ENCODE measurements at regions not wholly inside any gene's neighbourhood (a gene's known extent, or its start where the extent isn't known, plus 50 kb on each side); places are given as distances from the start of the nearest gene placed in this dataset.
"Not testable (repeated sequence)": the region's sequence is repeated elsewhere in the genome, so short reads cannot be mapped to it uniquely, and the experiment has no call there.

GRCh38 chr2:186980787-186981550, 132.0 kb upstream of the ZSWIM2 start:
- DNase-seq = no peak

- no peak for DNase-seq
These were observed 131.1 kb upstream of the ZSWIM2 start for GRCh38 chr2:186980117-186980442.

- DNase-seq = no peak
These were observed 130.6 kb upstream of the ZSWIM2 start for GRCh38 chr2:186979439-186980116.

GRCh38 chr2:186977433-186978045, 128.6 kb upstream of the ZSWIM2 start:
- no peak for DNase-seq

- DNase-seq = no peak
These were observed 127.4 kb upstream of the ZSWIM2 start for GRCh38 chr2:186976329-186976728.

GRCh38 chr2:186972281-186972970, 123.5 kb upstream of the ZSWIM2 start:
- DNase-seq = no peak

GRCh38 chr2:186968277-186968676, 119.3 kb upstream of the ZSWIM2 start:
- DNase-seq = no peak

GRCh38 chr2:186966015-186966414, 117.0 kb upstream of the ZSWIM2 start:
- DNase-seq = no peak

- no peak for DNase-seq
These were observed 113.2 kb upstream of the ZSWIM2 start for GRCh38 chr2:186962085-186962747.

- not testable (repeated sequence) for DNase-seq
These were observed 111.3 kb upstream of the ZSWIM2 start for GRCh38 chr2:186960241-186960640.

- DNase-seq = no peak
These were observed 110.5 kb upstream of the ZSWIM2 start for GRCh38 chr2:186959486-186959885.

- no peak for DNase-seq
These were observed 101.7 kb upstream of the ZSWIM2 start for GRCh38 chr2:186950694-186951093.

GRCh38 chr2:186949726-186950256, 100.8 kb upstream of the ZSWIM2 start:
- DNase-seq = no peak

- no peak for DNase-seq
These were observed 98.5 kb upstream of the ZSWIM2 start for GRCh38 chr2:186947516-186947915.

- DNase-seq = no peak
These were observed 98.0 kb upstream of the ZSWIM2 start for GRCh38 chr2:186946896-186947467.

- no peak for DNase-seq
These were observed 92.9 kb upstream of the ZSWIM2 start for GRCh38 chr2:186941853-186942252.

GRCh38 chr2:186940463-186940862, 91.5 kb upstream of the ZSWIM2 start:
- no peak for DNase-seq

GRCh38 chr2:186934420-186934819, 85.5 kb upstream of the ZSWIM2 start:
- DNase-seq = no peak

- DNase-seq = no peak
These were observed 78.9 kb upstream of the ZSWIM2 start for GRCh38 chr2:186927867-186928191.

- DNase-seq = no peak
These were observed 78.4 kb upstream of the ZSWIM2 start for GRCh38 chr2:186927185-186927866.

GRCh38 chr2:186925514-186925913, 76.5 kb upstream of the ZSWIM2 start:
- no peak for DNase-seq

- DNase-seq = not testable (repeated sequence)
These were observed 73.3 kb upstream of the ZSWIM2 start for GRCh38 chr2:186922316-186922715.

Data from NCI-H187 treated with DMSO at 0.1 percent for 48 hours (cell line).